NCI-H1092 (cell line): ENCODE measurements at regions not wholly inside any gene's neighbourhood (a gene's known extent, or its start where the extent isn't known, plus 50 kb on each side); places are given as distances from the start of the nearest gene placed in this dataset.

ENCODE experiments used
- DNase-seq: peaks from one replicate; lab custom pipeline; 2025; lab: John Stamatoyannopoulos, UW

DNA sequence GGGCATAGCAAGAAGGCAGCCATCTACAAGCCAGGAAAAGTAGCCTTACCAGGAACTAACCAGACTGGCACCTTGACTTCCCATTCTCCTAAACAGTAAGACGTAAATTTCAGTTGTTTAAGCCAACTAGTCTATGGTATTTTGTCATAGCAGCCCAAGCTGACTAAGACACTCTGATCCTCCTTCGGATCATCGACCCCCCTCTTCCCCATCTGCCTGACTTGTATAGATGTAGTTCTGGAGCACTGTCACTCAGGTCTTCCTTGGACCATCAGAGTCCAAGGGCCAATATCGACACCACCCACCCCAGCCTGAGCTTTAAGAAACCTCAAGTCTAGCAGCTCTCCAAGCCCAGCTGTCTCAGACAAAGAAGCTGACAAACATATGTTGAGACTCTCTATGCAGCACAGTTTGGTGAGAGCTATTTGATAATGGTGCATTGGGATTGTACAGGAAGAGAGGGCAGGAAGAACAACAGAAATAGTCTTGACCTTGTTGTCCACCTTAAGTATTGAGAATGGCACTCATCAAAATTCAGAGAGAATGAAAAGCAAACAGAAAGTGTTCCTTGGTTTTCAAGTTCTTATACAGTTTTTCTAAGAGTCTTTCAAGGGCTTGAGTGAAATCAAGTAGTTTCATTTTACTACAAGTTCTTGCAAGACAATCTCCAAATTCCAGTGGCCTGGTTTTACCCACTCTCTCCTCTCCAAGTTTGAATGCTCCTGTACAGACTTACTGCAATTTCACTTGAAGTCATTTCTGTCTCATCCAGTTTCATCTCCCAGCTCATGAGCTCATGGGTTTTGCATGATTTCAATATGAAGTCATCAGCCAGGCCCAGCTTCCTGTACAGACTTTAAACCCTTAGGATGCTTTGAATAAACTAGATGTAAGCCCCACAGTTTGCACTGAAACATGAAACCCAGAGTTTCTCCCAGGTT lies 122.3 kb upstream of the RAI14 start:
- no peak for DNase-seq

DNA sequence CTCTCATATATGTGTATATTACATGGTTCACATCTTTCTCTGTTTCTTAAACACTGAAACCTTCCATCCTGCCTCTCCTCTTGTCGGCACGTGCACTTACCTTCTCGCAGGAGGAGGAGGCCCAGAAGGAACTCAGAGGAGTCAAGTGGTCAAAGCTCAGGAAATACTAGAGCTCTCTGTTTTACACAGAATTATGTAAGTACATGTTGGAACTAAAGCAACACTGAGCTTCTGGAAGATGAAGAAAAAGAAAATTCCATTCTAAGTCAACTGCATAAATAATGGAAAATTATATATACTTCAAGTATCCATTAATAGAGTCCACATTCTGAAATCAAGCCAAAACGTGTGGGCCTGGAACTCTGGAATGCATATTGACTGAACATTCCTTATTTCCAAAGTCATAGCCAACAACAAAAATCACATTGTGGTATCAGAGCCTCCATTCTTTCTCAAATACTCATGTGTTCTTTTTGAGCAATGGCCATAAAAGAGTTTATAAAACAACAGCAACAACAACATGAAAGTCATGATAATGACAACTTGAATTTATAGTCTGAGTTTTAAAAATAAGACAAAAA lies 121.5 kb upstream of the RAI14 start:
- DNase-seq = no peak

- DNase-seq = no peak
These were observed 120.7 kb upstream of the RAI14 start for GRCh38 chr5:34535433-34535832.

DNA sequence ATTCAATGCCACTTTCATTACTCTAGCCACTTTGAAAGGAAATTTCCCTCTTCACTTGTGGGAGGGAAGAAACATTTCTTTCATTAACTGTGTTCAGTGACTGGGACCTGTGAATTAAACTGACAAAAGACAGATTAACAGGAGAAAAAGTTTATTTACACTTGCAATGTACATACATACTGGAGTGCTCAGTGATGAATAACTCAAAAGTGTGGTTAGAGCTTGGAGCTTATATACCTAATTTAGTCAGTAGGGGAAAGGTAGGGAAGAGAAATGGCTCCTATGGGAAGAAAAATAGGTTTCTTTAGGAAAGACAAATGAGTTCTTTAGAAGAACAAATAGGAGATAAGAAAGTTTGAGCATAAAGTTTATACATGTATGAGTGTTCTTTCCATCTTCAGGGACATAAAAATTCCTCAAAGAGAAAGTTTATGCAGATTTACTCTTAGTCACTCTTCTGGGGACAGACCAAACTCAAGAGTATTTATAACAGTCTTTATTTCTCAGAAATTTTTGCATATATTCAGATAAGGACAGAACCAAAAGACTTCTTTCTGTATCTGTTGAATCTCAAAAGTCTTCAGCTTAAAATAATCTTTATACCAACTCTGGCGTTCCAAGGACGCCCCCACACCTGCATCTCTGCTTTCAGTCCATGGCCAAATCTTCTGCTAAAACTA lies 120.0 kb upstream of the RAI14 start:
- DNase-seq = no peak

GRCh38 chr5:34536699-34537098 lies 119.4 kb upstream of the RAI14 start:
- DNase-seq = no peak

GRCh38 chr5:34538026-34538672 lies 118.0 kb upstream of the RAI14 start:
- no peak for DNase-seq

DNA sequence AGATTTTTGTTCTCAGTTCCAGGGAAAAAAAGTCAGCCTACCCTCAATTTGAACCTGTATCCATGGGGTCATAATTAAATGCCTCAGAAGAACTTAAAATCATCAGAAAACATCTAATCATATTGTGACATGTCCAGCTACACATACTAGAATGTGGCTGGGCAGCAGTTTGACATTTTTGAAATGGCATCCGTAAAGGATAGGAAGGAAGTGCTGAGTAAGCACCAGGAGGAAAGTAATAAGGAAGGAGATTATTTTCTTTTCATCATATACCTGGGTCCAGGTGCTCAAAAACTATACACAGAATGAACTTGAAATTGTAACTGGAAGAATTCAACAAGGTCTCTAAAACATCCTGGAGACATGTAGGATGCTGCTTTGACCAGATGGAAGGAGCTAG lies 116.9 kb upstream of the RAI14 start:
- DNase-seq = no peak

GRCh38 chr5:34541067-34541466 lies 115.1 kb upstream of the RAI14 start:
- DNase-seq = no peak

GRCh38 chr5:34542818-34543217 lies 113.3 kb upstream of the RAI14 start:
- no peak for DNase-seq

- DNase-seq = no peak
These were observed 112.4 kb upstream of the RAI14 start for GRCh38 chr5:34543687-34544086.

- DNase-seq = no peak
These were observed 111.7 kb upstream of the RAI14 start for GRCh38 chr5:34544403-34544802.

DNA sequence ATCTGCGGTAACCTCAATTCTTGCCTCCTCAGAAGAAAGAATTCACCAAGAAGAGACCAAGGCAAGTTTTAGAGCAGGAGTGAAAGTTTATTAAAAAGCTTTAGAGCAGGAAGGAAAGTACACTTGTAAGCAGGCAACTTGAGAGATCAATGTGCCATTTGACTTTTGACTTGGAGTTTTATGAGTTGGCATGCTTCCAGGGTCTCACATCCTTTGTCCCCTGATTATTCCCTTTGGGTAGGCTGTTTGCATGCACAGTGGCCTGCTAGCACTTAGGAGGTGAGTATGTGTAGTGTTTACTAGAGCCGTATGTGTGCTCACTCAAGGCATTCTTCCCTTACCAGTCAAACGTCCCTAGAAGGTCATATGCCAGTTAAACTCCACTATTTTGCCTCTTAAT lies 111.0 kb upstream of the RAI14 start:
- no peak for DNase-seq

GRCh38 chr5:34545626-34546025 lies 110.5 kb upstream of the RAI14 start:
- DNase-seq = no peak

GRCh38 chr5:34547300-34548085 lies 108.6 kb upstream of the RAI14 start:
- no peak for DNase-seq

GRCh38 chr5:34548086-34548403 lies 108.1 kb upstream of the RAI14 start:
- no peak for DNase-seq

- no peak for DNase-seq
These were observed 105.9 kb upstream of the RAI14 start for GRCh38 chr5:34550247-34550646.

- DNase-seq = no peak
These were observed 105.2 kb upstream of the RAI14 start for GRCh38 chr5:34550964-34551363.

- no peak for DNase-seq
These were observed 104.2 kb upstream of the RAI14 start for GRCh38 chr5:34551911-34552433.

- no peak for DNase-seq
These were observed 103.4 kb upstream of the RAI14 start for GRCh38 chr5:34552686-34553085.

- DNase-seq = no peak
These were observed 102.5 kb upstream of the RAI14 start for GRCh38 chr5:34553581-34553980.

DNA sequence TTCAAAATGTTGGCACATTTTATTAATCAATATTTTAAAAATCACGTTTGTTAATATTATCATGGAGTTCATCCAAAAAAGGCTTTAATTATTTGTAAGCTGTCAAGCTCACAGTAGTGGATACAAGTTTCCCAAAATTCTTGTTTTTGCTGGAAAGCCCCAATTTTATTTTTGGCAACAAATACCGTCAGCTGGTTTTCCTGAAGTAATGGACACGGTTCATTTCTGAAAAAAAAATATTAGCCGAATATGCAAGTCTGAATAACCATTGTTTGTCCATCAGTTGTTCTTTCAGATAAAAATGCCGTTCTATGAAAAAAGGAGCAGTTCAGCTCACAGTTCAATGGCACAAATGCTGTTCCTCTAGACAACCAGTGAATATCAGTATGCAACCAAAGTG lies 101.5 kb upstream of the RAI14 start:
- no peak for DNase-seq
